Neural progenitor cell (in vitro differentiated cells): ENCODE measurements at regions not wholly inside any gene's neighbourhood (a gene's known extent, or its start where the extent isn't known, plus 50 kb on each side); places are given as distances from the start of the nearest gene placed in this dataset.

ENCODE experiments used
- DNase-seq: peaks from one replicate; pipeline ENCODE4 v3.0.0-alpha.2; 2016; ENCODE audit warnings: low spot score
- H2AFZ ChIP-seq: fragments of 200-600 bp; sonication (generic); replicated peaks from 2 replicates; pipeline ENCODE4 v1.6.1; 2016; ENCODE audit warnings: antibody characterized with exemption
- H3F3A ChIP-seq: fragments of 200-600 bp; sonication (generic); 2 replicates; pipeline ENCODE4 v1.6.1; 2016; ENCODE audit warnings: antibody characterized with exemption, low read depth
- H3K27ac ChIP-seq: fragments of 200-600 bp; sonication (generic); 2 replicates; pipeline ENCODE4 v1.5.1; 2016; ENCODE audit warnings: mild to moderate bottlenecking
- H3K27me3 ChIP-seq: fragments of 200-600 bp; sonication (generic); 2 replicates; pipeline ENCODE4 v1.6.1; 2016; ENCODE audit warnings: mild to moderate bottlenecking, moderate library complexity
- H3K36me3 ChIP-seq: fragments of 200-600 bp; sonication (generic); 2 replicates; pipeline ENCODE4 v1.5.1; 2016
- H3K4me1 ChIP-seq: fragments of 200-600 bp; sonication (generic); 2 replicates; pipeline ENCODE4 v1.6.1; 2016; ENCODE audit warnings: mixed run types
- H3K4me2 ChIP-seq: fragments of 200-600 bp; sonication (generic); 2 replicates; pipeline ENCODE4 v1.6.1; 2016
- H3K4me3 ChIP-seq: fragments of 200-600 bp; sonication (generic); 2 replicates; pipeline ENCODE4 v1.5.1; 2016
- H3K79me2 ChIP-seq: fragments of 200-600 bp; sonication (generic); 2 replicates; pipeline ENCODE4 v1.6.1; 2016; ENCODE audit warnings: low read depth
- H3K9ac ChIP-seq: fragments of 200-600 bp; sonication (generic); 2 replicates; pipeline ENCODE4 v1.6.1; 2016
- H3K9me3 ChIP-seq: fragments of 200-600 bp; sonication (generic); 2 replicates; pipeline ENCODE4 v1.5.1; 2016; ENCODE audit warnings: low read depth
- H4K20me1 ChIP-seq: fragments of 200-600 bp; sonication (generic); 2 replicates; pipeline ENCODE4 v1.6.1; 2016; ENCODE audit warnings: low read depth
- H3K27ac Mint-ChIP-seq: 3 replicates; pipeline ENCODE4 v1.8.0; 2021; ENCODE audit warnings: mixed read lengths
- H3K27me3 Mint-ChIP-seq: 2 replicates; pipeline ENCODE4 v1.8.0; 2022; ENCODE audit warnings: low read depth, mild to moderate bottlenecking, inconsistent platforms, moderate library complexity, mixed read lengths; ENCODE audit not compliant: insufficient read depth
- H3K36me3 Mint-ChIP-seq: 3 replicates; pipeline ENCODE4 v1.8.0; 2021; ENCODE audit warnings: mixed read lengths
- H3K4me1 Mint-ChIP-seq: 3 replicates; pipeline ENCODE4 v1.8.0; 2021; ENCODE audit warnings: mixed read lengths
- H3K4me3 Mint-ChIP-seq: 3 replicates; pipeline ENCODE4 v1.8.0; 2021; ENCODE audit warnings: mild to moderate bottlenecking, moderate library complexity, mixed read lengths
- H3K9me3 Mint-ChIP-seq: 3 replicates; pipeline ENCODE4 v1.8.0; 2020; ENCODE audit warnings: mixed read lengths
- EZH2 ChIP-seq: fragments of 200-600 bp; sonication (generic); IDR thresholded peaks from 2 replicates; pipeline ENCODE4 v1.6.1; 2017; ENCODE audit warnings: antibody characterized with exemption, mild to moderate bottlenecking, moderate library complexity
- EZH2phosphoT487 ChIP-seq: fragments of 200-600 bp; sonication (generic); IDR thresholded peaks from 2 replicates; pipeline ENCODE4 v1.6.1; 2017; ENCODE audit warnings: antibody characterized with exemption
- TF ChIP-seq, protein P1 (sequence below): fragments of 200-600 bp; sonication (generic); IDR thresholded peaks from 2 replicates; pipeline ENCODE4 v1.5.1; 2017; ENCODE audit warnings: antibody characterized with exemption, mild to moderate bottlenecking

DNA sequence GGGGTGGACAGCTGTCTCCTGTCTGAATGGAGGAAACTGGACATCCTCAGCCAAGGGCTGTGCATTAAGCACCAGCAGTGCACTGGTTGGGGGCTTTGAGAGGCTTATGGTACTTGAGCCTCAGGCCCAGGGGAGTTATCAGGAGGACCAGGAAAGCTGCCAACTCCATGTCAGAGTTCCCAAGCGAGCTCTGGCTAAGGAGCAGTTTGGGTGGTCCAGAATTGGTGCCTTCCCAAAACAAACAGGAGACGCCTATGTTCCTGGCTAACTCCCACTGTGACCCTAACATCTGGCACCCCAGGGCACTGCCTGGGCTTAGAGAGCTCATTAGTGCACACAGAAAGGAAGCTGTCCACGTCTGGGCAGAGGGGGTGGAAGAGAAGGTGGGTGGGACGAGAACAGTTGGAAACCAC, 408.6 kb upstream of the NPVF start:
- no peaks in the 10 kb centered on the region for H3K79me2 ChIP-seq
- no peaks in the 10 kb centered on the region for H3K36me3 ChIP-seq
- no peak overlapping the region for H3K4me3 ChIP-seq
- peaks cover 5% of the 10 kb centered on the region for H3K4me1 Mint-ChIP-seq
- no peaks in the 10 kb centered on the region for H3K9me3 ChIP-seq
- H3K4me2 ChIP-seq: no peak overlapping the region
- no peaks in the 10 kb centered on the region for H3K36me3 Mint-ChIP-seq
- no peak overlapping the region for H3K4me3 Mint-ChIP-seq
- TF ChIP-seq, protein P1, sequence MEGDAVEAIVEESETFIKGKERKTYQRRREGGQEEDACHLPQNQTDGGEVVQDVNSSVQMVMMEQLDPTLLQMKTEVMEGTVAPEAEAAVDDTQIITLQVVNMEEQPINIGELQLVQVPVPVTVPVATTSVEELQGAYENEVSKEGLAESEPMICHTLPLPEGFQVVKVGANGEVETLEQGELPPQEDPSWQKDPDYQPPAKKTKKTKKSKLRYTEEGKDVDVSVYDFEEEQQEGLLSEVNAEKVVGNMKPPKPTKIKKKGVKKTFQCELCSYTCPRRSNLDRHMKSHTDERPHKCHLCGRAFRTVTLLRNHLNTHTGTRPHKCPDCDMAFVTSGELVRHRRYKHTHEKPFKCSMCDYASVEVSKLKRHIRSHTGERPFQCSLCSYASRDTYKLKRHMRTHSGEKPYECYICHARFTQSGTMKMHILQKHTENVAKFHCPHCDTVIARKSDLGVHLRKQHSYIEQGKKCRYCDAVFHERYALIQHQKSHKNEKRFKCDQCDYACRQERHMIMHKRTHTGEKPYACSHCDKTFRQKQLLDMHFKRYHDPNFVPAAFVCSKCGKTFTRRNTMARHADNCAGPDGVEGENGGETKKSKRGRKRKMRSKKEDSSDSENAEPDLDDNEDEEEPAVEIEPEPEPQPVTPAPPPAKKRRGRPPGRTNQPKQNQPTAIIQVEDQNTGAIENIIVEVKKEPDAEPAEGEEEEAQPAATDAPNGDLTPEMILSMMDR: no peak
- no peak for TF ChIP-seq EZH2
- TF ChIP-seq EZH2phosphoT487: no peak
- H3K9me3 Mint-ChIP-seq: no peaks in the 10 kb centered on the region
- no peaks in the 10 kb centered on the region for H3F3A ChIP-seq
- no peak for DNase-seq
- no peak overlapping the region for H2AFZ ChIP-seq
- no peaks in the 10 kb centered on the region for H4K20me1 ChIP-seq
- no peak overlapping the region for H3K27ac Mint-ChIP-seq
- H3K27me3 ChIP-seq: no peaks in the 10 kb centered on the region
- peaks cover 6% of the 10 kb centered on the region for H3K27me3 Mint-ChIP-seq
- no peaks in the 10 kb centered on the region for H3K4me1 ChIP-seq
- H3K9ac ChIP-seq: no peak overlapping the region
- H3K27ac ChIP-seq: no peak overlapping the region

DNA sequence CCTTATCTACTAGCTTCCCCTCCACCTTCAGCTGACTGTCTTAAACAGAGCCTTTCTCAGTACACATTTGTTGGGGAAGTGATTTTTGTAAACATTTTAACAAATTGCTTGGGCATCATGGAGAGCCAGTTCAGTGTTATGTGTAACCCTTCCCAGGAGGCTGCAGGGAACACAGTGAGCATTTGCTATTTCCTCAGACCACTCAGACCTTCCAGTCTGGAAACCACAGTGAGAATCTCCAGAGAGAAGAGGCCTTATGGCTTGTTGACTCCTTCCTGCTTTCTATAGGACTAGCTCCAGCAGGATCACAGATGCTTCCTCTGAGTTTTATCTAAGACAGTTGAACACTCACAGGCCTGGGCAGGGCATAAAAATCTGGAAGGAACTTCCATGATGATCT, 409.8 kb upstream of the NPVF start:
- H3K4me2 ChIP-seq: no peak overlapping the region
- DNase-seq: no peak
- no peak overlapping the region for H3K27ac ChIP-seq
- no peaks in the 10 kb centered on the region for H3K4me1 ChIP-seq
- Mint-ChIP-seq H3K27ac (no peak overlapping the region), H3K4me3 (no peak overlapping the region), H3K36me3 (no peaks in the 10 kb centered on the region), H3K4me1 (peaks cover 5% of the 10 kb centered on the region), H3K27me3 (peaks cover 2% of the 10 kb centered on the region), H3K9me3 (no peaks in the 10 kb centered on the region)
- no peaks in the 10 kb centered on the region for H3K9me3 ChIP-seq
- H3K27me3 ChIP-seq: no peaks in the 10 kb centered on the region
- H3K9ac ChIP-seq: no peak overlapping the region
- no peak overlapping the region for H2AFZ ChIP-seq
- no peaks in the 10 kb centered on the region for H3K36me3 ChIP-seq
- no peaks in the 10 kb centered on the region for H3K79me2 ChIP-seq
- TF ChIP-seq EZH2phosphoT487: no peak
- no peak for TF ChIP-seq EZH2
- H4K20me1 ChIP-seq: no peaks in the 10 kb centered on the region
- H3F3A ChIP-seq: no peaks in the 10 kb centered on the region
- H3K4me3 ChIP-seq: no peak overlapping the region

DNA sequence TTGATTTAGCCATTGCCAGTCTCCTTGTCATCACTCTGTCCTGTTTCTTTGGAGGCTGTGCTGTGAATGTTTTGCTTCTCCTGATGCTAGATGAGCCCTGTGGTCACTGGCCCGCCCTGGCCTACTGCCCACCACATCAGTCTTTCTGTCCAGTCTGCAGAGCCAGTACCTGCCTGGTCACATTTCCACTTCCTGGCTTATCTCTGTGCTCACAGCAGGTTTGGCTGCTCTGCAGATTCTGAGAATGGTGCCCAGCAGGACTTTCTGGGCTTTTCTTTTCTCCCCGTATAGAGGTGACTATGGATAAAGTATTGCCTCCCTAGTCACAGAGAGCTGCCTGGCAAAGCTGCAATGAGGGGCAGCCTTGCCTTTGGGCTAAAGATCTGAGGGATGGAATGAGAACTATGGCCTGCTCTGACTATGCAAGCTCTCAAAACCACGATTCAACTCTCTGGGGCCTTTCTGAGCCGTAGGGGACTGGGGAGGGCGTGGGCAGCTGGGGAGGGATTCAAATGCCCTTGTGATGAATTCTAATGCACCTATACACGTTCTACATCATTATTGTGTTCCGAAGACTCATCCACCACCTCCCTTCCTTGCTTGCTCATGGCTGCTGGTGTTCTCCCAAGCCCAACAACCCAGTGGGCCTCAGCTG, 410.4 kb upstream of the NPVF start:
- Histone ChIP-seq H3K36me3 (no peaks in the 10 kb centered on the region), H3K4me1 (no peaks in the 10 kb centered on the region), H3F3A (no peaks in the 10 kb centered on the region), H3K4me3 (no peak overlapping the region), H3K79me2 (no peaks in the 10 kb centered on the region), H3K9ac (no peak overlapping the region), H3K4me2 (no peak overlapping the region), H3K27ac (no peak overlapping the region), H2AFZ (no peak overlapping the region), H3K27me3 (no peaks in the 10 kb centered on the region), H4K20me1 (no peaks in the 10 kb centered on the region), H3K9me3 (no peaks in the 10 kb centered on the region)
- DNase-seq: no peak
- peaks cover 2% of the 10 kb centered on the region for H3K27me3 Mint-ChIP-seq
- TF ChIP-seq EZH2: no peak
- TF ChIP-seq EZH2phosphoT487: no peak
- TF ChIP-seq, protein P1: no peak
- H3K9me3 Mint-ChIP-seq: no peaks in the 10 kb centered on the region
- H3K4me3 Mint-ChIP-seq: no peak overlapping the region
- no peaks in the 10 kb centered on the region for H3K36me3 Mint-ChIP-seq
- H3K4me1 Mint-ChIP-seq: peaks cover 5% of the 10 kb centered on the region
- no peak overlapping the region for H3K27ac Mint-ChIP-seq

DNA sequence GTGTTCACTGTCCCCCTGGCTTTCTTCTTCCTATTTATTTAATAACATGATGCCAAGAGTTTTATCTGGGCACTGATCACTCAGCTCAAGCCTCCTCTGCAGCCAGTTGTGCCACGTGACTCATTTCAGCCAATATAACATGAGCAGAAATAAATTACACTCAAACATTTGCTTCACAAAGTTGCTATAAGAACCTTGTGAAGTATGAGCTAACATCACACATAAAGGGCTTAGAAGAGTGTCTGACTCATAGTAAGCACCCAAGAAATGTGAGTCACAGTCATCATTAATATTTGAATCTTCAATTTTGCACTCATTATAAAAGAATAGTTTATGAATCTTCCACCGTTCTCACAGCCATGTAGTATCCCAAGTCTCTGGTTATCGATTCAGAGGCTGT, 414.6 kb upstream of the NPVF start:
- H2AFZ ChIP-seq: no peak overlapping the region
- H3K36me3 Mint-ChIP-seq: no peaks in the 10 kb centered on the region

More for the DNA sequence above, 414.6 kb upstream of the NPVF start:
- peaks cover 12% of the 10 kb centered on the region for H3K4me1 Mint-ChIP-seq
- H3K4me1 ChIP-seq: no peaks in the 10 kb centered on the region
- no peak for DNase-seq
- H4K20me1 ChIP-seq: no peaks in the 10 kb centered on the region
- no peak overlapping the region for H3K9ac ChIP-seq
- no peak overlapping the region for H3K4me2 ChIP-seq
- no peaks in the 10 kb centered on the region for H3K9me3 Mint-ChIP-seq
- H3K27ac ChIP-seq: no peak overlapping the region
- TF ChIP-seq EZH2phosphoT487 (no peak), EZH2 (no peak)
- TF ChIP-seq, protein P1: no peak
- H3K36me3 ChIP-seq: no peaks in the 10 kb centered on the region
- H3K4me3 Mint-ChIP-seq: no peak overlapping the region
- no peaks in the 10 kb centered on the region for H3K9me3 ChIP-seq
- H3F3A ChIP-seq: no peaks in the 10 kb centered on the region
- no peaks in the 10 kb centered on the region for H3K27me3 ChIP-seq
- H3K79me2 ChIP-seq: no peaks in the 10 kb centered on the region
- peaks cover 2% of the 10 kb centered on the region for H3K27me3 Mint-ChIP-seq
- H3K27ac Mint-ChIP-seq: no peak overlapping the region
- H3K4me3 ChIP-seq: no peak overlapping the region
